Activated B cell treated with CpG ODN at 0.5 μM for 24 hours (primary cell): ENCODE measurements at regions not wholly inside any gene's neighbourhood (a gene's known extent, or its start where the extent isn't known, plus 50 kb on each side); places are given as distances from the start of the nearest gene placed in this dataset.

Experiments
- ATAC-seq: fragments of 200-7000 bp; cut with Tn5 transposase; one replicate; pipeline ENCODE4 v1.10.0; 2021; ENCODE audit warnings: low read depth, mild to moderate bottlenecking, moderate library complexity
- CTCF ChIA-PET: fragments of 350-600 bp; sonication (Branson Sonifier 250); formaldehyde crosslinking; loops from one replicate; lab custom pipeline; 2021; ENCODE audit warnings: antibody characterized with exemption; lab: Charles Lee
- POLR2A ChIA-PET: fragments of 350-600 bp; sonication (Branson Sonifier 250); formaldehyde crosslinking; loops from one replicate; lab custom pipeline; 2021; ENCODE audit warnings: antibody characterized with exemption; lab: Charles Lee
- DNase-seq: peaks from one replicate; pipeline ENCODE4 v3.0.0; 2022
- H3K27ac Mint-ChIP-seq: one replicate; pipeline ENCODE4 v1.8.0; 2020; ENCODE audit warnings: mixed read lengths
- H3K27me3 Mint-ChIP-seq: one replicate; pipeline ENCODE4 v1.8.0; 2021; ENCODE audit warnings: mixed read lengths
- H3K36me3 Mint-ChIP-seq: one replicate; pipeline ENCODE4 v1.8.0; 2021; ENCODE audit warnings: low read depth, mixed read lengths
- H3K4me1 Mint-ChIP-seq: one replicate; pipeline ENCODE4 v1.8.0; 2021; ENCODE audit warnings: mixed read lengths
- H3K4me3 Mint-ChIP-seq: one replicate; pipeline ENCODE4 v1.8.0; 2020; ENCODE audit warnings: mild to moderate bottlenecking, mixed read lengths
- H3K9me3 Mint-ChIP-seq: one replicate; pipeline ENCODE4 v1.8.0; 2020; ENCODE audit warnings: mixed read lengths
- intact Hi-C: fragments of 100-400 bp; cut with micrococcal nuclease; formaldehyde crosslinking; loops from one replicate; pipeline ENCODE4 v1.15.1; 2024
- TF ChIP-seq, protein P1 (sequence below): fragments of 200-600 bp; IDR thresholded peaks from one replicate; pipeline ENCODE4 v1.8.0; 2022; ENCODE audit warnings: antibody characterized with exemption, mild to moderate bottlenecking

DNA sequence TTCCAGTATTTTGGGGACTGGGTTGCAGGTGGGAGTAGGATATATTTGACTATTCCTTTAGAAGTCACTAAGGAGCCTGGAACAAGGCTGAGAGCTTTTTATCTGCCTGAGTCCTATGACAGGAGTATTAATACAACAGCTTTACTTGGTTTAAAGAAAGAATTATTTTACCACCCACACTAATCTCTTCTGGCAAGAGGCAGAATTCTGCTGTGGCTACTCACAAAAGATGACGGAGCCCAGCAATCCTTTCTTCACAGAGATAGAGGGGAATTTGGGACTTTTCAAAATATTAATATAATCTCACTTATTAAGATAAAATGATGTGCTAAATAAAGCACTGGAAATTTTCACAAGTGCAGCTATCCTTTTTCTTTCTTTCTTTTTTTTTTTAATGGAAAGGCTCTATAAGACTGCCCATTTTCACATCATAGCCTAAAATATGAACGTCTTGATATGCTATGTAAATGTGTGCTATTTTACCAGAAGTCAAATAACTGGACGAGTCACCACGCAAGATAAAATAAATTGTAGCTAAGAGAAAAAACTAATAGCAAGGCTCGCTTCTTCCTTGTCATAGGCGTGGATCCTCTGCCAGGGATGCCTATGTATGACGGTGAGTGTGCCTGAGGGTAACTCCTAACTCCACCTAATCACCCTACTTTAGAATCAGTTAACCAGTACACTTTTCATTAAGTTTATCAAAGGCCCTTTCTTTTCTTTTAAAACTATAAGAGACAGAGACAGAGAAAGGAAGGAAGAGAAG, 76.3 kb downstream of the ZNF608 start:
- TF ChIP-seq, protein P1, sequence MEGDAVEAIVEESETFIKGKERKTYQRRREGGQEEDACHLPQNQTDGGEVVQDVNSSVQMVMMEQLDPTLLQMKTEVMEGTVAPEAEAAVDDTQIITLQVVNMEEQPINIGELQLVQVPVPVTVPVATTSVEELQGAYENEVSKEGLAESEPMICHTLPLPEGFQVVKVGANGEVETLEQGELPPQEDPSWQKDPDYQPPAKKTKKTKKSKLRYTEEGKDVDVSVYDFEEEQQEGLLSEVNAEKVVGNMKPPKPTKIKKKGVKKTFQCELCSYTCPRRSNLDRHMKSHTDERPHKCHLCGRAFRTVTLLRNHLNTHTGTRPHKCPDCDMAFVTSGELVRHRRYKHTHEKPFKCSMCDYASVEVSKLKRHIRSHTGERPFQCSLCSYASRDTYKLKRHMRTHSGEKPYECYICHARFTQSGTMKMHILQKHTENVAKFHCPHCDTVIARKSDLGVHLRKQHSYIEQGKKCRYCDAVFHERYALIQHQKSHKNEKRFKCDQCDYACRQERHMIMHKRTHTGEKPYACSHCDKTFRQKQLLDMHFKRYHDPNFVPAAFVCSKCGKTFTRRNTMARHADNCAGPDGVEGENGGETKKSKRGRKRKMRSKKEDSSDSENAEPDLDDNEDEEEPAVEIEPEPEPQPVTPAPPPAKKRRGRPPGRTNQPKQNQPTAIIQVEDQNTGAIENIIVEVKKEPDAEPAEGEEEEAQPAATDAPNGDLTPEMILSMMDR, result no peak
- Mint-ChIP-seq H3K4me3 (no peak overlapping the region), H3K27ac (no peak overlapping the region), H3K27me3 (no peaks in the 10 kb centered on the region), H3K4me1 (peaks cover 16% of the 10 kb centered on the region), H3K36me3 (no peaks in the 10 kb centered on the region), H3K9me3 (no peaks in the 10 kb centered on the region)
- ChIA-PET CTCF (no interaction called here), POLR2A (interaction anchor here (1.2 kb wide), 1 partner anchor 78 kb away, joined by 3 read pairs; no protein-coding TSS in a partner anchor)
- ATAC-seq (no peak), DNase-seq (no peak)
- intact Hi-C loops, result loop anchor here (2.0 kb wide), 1 partner anchor 15 kb away; no protein-coding TSS in a partner anchor

DNA sequence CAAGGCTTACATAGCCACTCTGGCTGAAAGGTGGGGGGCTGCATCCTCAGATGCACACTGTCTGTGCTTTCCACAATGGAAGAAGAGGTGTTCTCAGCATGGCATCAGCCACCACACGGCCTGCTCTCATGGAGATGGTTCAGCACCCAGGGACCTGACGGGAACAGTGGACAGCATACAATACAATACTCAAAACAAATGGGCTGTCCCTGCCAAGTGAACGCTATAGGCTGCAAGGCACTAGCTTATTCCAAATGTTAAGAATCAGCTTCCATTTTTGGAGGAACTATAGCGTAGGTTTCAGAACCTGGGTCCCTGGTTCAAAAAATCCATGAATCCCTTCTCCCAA, 77.2 kb downstream of the ZNF608 start:
- Mint-ChIP-seq H3K9me3 (no peaks in the 10 kb centered on the region), H3K4me1 (peaks cover 15% of the 10 kb centered on the region), H3K27ac (no peak overlapping the region), H3K36me3 (no peaks in the 10 kb centered on the region), H3K27me3 (no peaks in the 10 kb centered on the region), H3K4me3 (no peak overlapping the region)
- TF ChIP-seq, protein P1, result no peak
- DNase-seq (no peak), ATAC-seq (no peak)
- POLR2A ChIA-PET, result interaction anchor here (0.7 to 1.2 kb wide), 2 partner anchors 10 to 79 kb away, joined by 3 read pairs; no protein-coding TSS in a partner anchor
- CTCF ChIA-PET, result interaction anchor here (0.6 kb wide), 1 partner anchor 68 kb away, joined by 3 read pairs; no protein-coding TSS in a partner anchor
- intact Hi-C loops, result no loop called here

DNA sequence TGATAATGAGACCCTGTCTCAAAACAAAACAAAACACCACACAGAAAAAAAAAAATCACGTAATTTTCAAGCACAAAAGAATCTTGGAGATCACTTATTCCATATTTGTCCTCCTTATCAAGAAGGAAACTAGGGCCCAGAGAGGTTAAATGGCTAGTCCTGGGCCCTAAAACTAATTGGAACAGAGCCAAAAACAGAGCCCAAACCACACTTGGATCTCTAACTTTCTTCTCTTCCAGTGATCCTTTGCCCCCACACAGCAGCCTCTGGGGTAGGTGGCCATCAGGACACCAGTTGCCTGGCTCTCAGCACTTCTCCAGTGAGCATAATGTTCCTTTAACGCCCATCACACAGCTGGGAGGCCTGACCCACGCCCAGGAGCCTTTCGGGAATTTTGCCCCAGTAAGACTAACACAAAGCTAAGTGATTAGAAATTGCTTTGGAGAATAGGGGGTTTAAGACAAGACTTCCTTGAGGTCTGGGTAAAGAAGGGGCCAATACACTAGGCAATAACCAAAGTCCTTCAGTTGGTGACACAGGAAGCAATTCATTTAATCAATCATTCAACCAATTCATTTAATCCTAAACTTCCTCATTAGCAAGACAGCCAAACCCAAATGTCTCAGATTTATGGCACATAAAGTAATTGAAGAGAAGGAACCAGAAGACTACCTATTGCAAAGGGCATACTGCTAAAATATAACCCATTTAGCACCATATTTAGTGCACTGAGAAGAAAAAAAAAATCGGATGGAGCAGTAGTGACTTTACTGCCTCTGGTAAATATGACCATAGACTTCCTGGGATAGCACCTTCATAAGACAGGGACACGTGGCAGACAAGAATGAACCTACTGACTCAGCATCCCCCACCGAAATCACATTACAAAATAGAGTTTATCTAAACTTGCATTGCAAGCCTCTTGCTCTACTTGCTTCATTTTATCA, 77.8 kb downstream of the ZNF608 start:
- H3K4me3 Mint-ChIP-seq, result no peak overlapping the region
- ATAC-seq, result no peak
- DNase-seq, result no peak
- peaks cover 15% of the 10 kb centered on the region for H3K4me1 Mint-ChIP-seq
- TF ChIP-seq, protein P1, result no peak
- CTCF ChIA-PET, result interaction anchor here (0.6 kb wide), 1 partner anchor 69 kb away, joined by 3 read pairs; no protein-coding TSS in a partner anchor
- POLR2A ChIA-PET, result interaction anchor here (0.5 to 0.7 kb wide), 4 partner anchors 9 to 1246 kb away, joined by 3 to 4 read pairs (median 3); no protein-coding TSS in a partner anchor
- no peak overlapping the region for H3K27ac Mint-ChIP-seq
- H3K27me3 Mint-ChIP-seq, result no peaks in the 10 kb centered on the region
- intact Hi-C loops, result no loop called here
- no peaks in the 10 kb centered on the region for H3K36me3 Mint-ChIP-seq
- no peaks in the 10 kb centered on the region for H3K9me3 Mint-ChIP-seq

DNA sequence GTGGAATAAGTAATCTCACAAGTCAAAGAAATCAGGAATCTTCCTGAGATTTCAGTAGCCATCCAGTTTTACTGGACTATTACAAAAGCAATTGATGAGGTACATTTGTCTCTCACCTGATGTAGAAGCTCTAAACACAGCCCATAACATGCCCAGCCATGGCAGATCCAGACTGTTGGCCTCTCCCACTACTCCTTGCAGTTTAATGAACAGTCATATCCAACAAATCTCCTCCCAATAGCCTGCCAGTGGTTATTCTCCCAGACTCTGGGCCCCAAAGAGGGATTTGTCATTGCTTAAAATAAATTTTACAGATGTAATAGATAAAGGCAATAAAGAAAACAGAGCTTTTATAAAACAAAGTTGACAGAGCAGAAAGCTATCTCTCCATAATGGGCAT, 80.8 kb downstream of the ZNF608 start:
- ChIA-PET CTCF (no interaction called here), POLR2A (no interaction called here)
- ATAC-seq (no peak), DNase-seq (no peak)
- no peaks in the 10 kb centered on the region for H3K36me3 Mint-ChIP-seq
- H3K27me3 Mint-ChIP-seq, result no peaks in the 10 kb centered on the region
- no peak overlapping the region for H3K27ac Mint-ChIP-seq
- H3K4me3 Mint-ChIP-seq, result no peak overlapping the region
- no peaks in the 10 kb centered on the region for H3K9me3 Mint-ChIP-seq
- TF ChIP-seq, protein P1, result no peak
- peaks cover 20% of the 10 kb centered on the region for H3K4me1 Mint-ChIP-seq
- intact Hi-C loops, result no loop called here

DNA sequence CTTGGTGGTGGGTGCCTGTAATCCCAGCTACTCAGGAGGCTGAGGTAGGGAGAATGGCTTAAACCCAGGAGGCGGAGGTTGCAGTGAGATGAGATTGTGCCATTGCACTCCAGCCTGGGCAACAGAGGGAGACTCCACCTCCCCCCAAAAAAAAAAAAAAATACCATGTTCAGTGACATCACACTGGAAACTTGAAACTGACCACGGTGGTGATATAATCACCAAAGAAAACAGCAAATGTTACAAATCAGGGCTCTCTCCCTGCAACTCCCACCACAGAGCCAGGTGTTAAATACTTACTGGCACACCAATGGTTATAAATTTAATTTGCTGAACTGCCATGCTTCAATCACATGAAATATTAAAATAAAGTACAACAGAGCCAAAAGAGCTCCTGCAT, 81.4 kb downstream of the ZNF608 start:
- intact Hi-C loops, result no loop called here
- no peaks in the 10 kb centered on the region for H3K27me3 Mint-ChIP-seq

More for the DNA sequence above, 81.4 kb downstream of the ZNF608 start:
- CTCF ChIA-PET, result no interaction called here
- Mint-ChIP-seq H3K27ac (no peak overlapping the region), H3K4me3 (no peak overlapping the region), H3K4me1 (peaks cover 24% of the 10 kb centered on the region), H3K36me3 (no peaks in the 10 kb centered on the region), H3K9me3 (no peaks in the 10 kb centered on the region)
- POLR2A ChIA-PET, result no interaction called here
- no peak for DNase-seq
- ATAC-seq, result no peak
- TF ChIP-seq, protein P1, result no peak
